ENCODE measurements at regions not wholly inside any gene's neighbourhood (a gene's known extent, or its start where the extent isn't known, plus 50 kb on each side); places are given as distances from the start of the nearest gene placed in this dataset.

DNA sequence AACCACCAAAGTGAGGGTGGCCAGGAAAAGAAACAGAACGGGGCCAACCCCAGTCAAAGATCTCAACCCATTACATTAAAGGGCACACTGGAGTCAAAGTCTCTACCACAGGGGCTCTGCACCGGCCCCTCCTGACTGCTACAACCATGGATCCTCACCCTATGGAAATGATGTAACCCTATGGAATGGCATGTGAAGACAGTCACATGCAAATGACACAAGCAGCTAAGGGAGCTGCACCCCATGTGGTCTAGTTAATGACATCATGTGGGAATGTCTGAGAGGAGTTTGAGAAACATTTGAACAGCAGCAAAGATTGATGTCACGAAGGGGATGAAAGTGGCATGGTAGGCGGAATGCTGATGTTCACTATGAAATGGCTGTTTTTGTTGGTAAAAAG lies 298.2 kb upstream of the SLCO3A1 start:
- TF ChIP-seq CTCF (IDR thresholded peaks at IDR 0.05): no peak
- TF ChIP-seq POLR2A (IDR thresholded peaks at IDR 0.05): no peak
